CD4-positive, alpha-beta T cell (primary cell): ENCODE measurements at regions not wholly inside any gene's neighbourhood (a gene's known extent, or its start where the extent isn't known, plus 50 kb on each side); places are given as distances from the start of the nearest gene placed in this dataset.

Source experiments
- ATAC-seq: fragments of 200-7000 bp; cut with Tn5 transposase; one replicate; pipeline ENCODE4 v1.10.0; 2022; ENCODE audit warnings: mild to moderate bottlenecking; ENCODE audit not compliant: poor library complexity
- CTCF ChIA-PET: fragments of 350-600 bp; sonication (Branson Sonifier 250); formaldehyde crosslinking; loops from one replicate; lab custom pipeline; 2021; ENCODE audit warnings: antibody characterized with exemption, inconsistent platforms; lab: Charles Lee
- POLR2A ChIA-PET: fragments of 350-600 bp; sonication (Branson Sonifier 250); formaldehyde crosslinking; loops from one replicate; lab custom pipeline; 2021; ENCODE audit warnings: antibody characterized with exemption, inconsistent platforms; lab: Charles Lee
- DNase-seq, 14 experiments: peaks; one replicate each; pipeline ENCODE4 v3.0.0-alpha.2; 2013 to 2020; ENCODE audit warnings: mixed read lengths in 2 of 14
- H3K27ac ChIP-seq, 2 donors: one replicate each; pipeline versions ENCODE4 v1.5.1 to v1.7.0; 2013; ENCODE audit warnings: low read length in 2 of 2, low read depth in 1 of 2, mild to moderate bottlenecking in 1 of 2
- H3K27me3 ChIP-seq, 2 experiments: 1 replicate in 1 of 2; 2 replicates in 1 of 2; pipeline versions ENCODE4 v1.6.1 to v1.7.0; 2013; ENCODE audit warnings: low read length in 2 of 2, control low read depth in 1 of 2, mild to moderate bottlenecking in 1 of 2, moderate library complexity in 1 of 2; ENCODE audit not compliant: insufficient read depth in 2 of 2, control insufficient read depth in 1 of 2
- H3K36me3 ChIP-seq: one replicate; pipeline ENCODE4 v1.6.1; 2013; ENCODE audit warnings: low read length, control low read depth; ENCODE audit not compliant: insufficient read depth
- H3K4me1 ChIP-seq: one replicate; pipeline ENCODE4 v1.6.1; 2013; ENCODE audit warnings: low read length, control low read depth; ENCODE audit not compliant: insufficient read depth
- H3K4me3 ChIP-seq: one replicate; pipeline ENCODE4 v1.5.1; 2013; ENCODE audit warnings: mild to moderate bottlenecking, low read length, moderate library complexity
- H3K9me3 ChIP-seq, 2 experiments: 1 replicate in 1 of 2; 2 replicates in 1 of 2; pipeline versions ENCODE4 v1.6.1 to v1.7.0; 2013; ENCODE audit warnings: low read length in 2 of 2, mild to moderate bottlenecking in 2 of 2, control low read depth in 1 of 2, moderate library complexity in 1 of 2; ENCODE audit not compliant: control insufficient read depth in 1 of 2, insufficient read depth in 1 of 2
- H3K27ac Mint-ChIP-seq: one replicate; pipeline ENCODE4 v1.8.0; 2020; ENCODE audit warnings: mixed read lengths
- H3K27me3 Mint-ChIP-seq: one replicate; pipeline ENCODE4 v1.8.0; 2021; ENCODE audit warnings: mixed read lengths
- H3K36me3 Mint-ChIP-seq: one replicate; pipeline ENCODE4 v1.8.0; 2021; ENCODE audit warnings: low read depth, mixed read lengths
- H3K4me1 Mint-ChIP-seq: one replicate; pipeline ENCODE4 v1.8.0; 2021; ENCODE audit warnings: low read depth, mixed read lengths
- H3K4me3 Mint-ChIP-seq: one replicate; pipeline ENCODE4 v1.8.0; 2020; ENCODE audit warnings: mild to moderate bottlenecking, mixed read lengths
- H3K9me3 Mint-ChIP-seq: one replicate; pipeline ENCODE4 v1.8.0; 2020; ENCODE audit warnings: mixed read lengths
- intact Hi-C, 2 experiments: fragments of 100-400 bp; cut with DNase I in 1 of 2; cut with micrococcal nuclease in 1 of 2; formaldehyde crosslinking; loops; one replicate each; pipeline versions ENCODE4 v1.15.1 to v1.9.0; 2023 to 2025; cut with DNase I, micrococcal nuclease
- TF ChIP-seq, protein P1 (sequence below): fragments of 200-600 bp; IDR thresholded peaks from one replicate; pipeline ENCODE4 v1.8.0; 2022; ENCODE audit warnings: antibody characterized with exemption, mild to moderate bottlenecking

DNA sequence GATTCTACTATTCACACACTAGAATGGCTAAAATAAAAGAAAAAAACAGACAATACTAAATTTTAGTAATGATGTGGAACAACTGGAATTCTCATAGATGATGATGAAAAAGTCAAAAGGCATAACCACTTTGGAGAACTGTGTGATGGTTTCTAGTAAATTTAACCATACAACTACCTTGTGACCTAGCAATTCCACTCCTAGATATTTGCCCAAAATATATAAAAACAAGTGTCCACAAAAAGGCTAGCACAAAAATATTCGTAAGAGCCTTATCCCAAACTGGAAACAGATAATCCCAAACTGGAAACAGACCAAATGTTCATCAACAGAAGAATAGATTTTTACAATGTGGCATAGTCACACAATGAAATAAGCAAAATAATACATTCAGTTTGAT, 67.9 kb upstream of the PGBD5 start:
- DNase-seq: no peak
- peaks cover 6 to 12% of the 10 kb centered on the region in 2 experiments for H3K27me3 ChIP-seq
- POLR2A ChIA-PET: no interaction called here
- H3K4me1 ChIP-seq: no peaks in the 10 kb centered on the region
- H3K9me3 Mint-ChIP-seq: no peaks in the 10 kb centered on the region
- H3K4me1 Mint-ChIP-seq: no peaks in the 10 kb centered on the region
- no peak overlapping the region for H3K4me3 ChIP-seq
- H3K36me3 ChIP-seq: no peaks in the 10 kb centered on the region
- CTCF ChIA-PET: no interaction called here
- intact Hi-C loops: no loop called here
- no peaks in the 10 kb centered on the region for H3K9me3 ChIP-seq
- H3K27ac ChIP-seq: no peak overlapping the region
- H3K4me3 Mint-ChIP-seq: no peak overlapping the region
- no peak overlapping the region for H3K27ac Mint-ChIP-seq
- H3K36me3 Mint-ChIP-seq: no peaks in the 10 kb centered on the region
- ATAC-seq: no peak
- H3K27me3 Mint-ChIP-seq: peaks cover 51% of the 10 kb centered on the region
- TF ChIP-seq, protein P1, sequence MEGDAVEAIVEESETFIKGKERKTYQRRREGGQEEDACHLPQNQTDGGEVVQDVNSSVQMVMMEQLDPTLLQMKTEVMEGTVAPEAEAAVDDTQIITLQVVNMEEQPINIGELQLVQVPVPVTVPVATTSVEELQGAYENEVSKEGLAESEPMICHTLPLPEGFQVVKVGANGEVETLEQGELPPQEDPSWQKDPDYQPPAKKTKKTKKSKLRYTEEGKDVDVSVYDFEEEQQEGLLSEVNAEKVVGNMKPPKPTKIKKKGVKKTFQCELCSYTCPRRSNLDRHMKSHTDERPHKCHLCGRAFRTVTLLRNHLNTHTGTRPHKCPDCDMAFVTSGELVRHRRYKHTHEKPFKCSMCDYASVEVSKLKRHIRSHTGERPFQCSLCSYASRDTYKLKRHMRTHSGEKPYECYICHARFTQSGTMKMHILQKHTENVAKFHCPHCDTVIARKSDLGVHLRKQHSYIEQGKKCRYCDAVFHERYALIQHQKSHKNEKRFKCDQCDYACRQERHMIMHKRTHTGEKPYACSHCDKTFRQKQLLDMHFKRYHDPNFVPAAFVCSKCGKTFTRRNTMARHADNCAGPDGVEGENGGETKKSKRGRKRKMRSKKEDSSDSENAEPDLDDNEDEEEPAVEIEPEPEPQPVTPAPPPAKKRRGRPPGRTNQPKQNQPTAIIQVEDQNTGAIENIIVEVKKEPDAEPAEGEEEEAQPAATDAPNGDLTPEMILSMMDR: no peak

DNA sequence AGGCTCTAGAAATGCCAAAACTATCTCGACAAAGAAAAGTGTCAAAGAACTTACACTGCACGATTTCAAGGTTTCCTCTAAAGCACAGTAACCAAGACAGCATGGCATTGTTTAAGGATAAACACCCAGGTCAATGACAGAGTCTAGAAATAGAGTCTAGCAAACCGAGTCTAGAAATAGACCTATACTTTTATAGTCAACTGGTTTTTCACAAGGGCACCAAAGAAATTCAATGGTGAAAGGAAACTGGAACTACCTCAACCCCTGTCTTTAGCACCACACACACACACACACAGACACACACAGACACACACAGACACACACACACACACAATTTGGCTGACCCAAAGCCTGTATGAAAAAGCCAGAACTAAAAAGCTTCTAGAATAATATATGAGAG, 67.1 kb upstream of the PGBD5 start:
- CTCF ChIA-PET: no interaction called here
- Mint-ChIP-seq H3K4me1 (no peaks in the 10 kb centered on the region), H3K27me3 (peaks cover 44% of the 10 kb centered on the region), H3K36me3 (no peaks in the 10 kb centered on the region), H3K27ac (no peak overlapping the region), H3K4me3 (no peak overlapping the region), H3K9me3 (no peaks in the 10 kb centered on the region)
- Histone ChIP-seq H3K4me3 (no peak overlapping the region), H3K27me3 (peaks cover 6 to 12% of the 10 kb centered on the region in 2 experiments), H3K4me1 (no peaks in the 10 kb centered on the region), H3K9me3 (no peaks in the 10 kb centered on the region), H3K36me3 (no peaks in the 10 kb centered on the region), H3K27ac (no peak overlapping the region)
- intact Hi-C loops: no loop called here
- ATAC-seq (no peak), DNase-seq (no peak)
- POLR2A ChIA-PET: no interaction called here
- TF ChIP-seq, protein P1: no peak

DNA sequence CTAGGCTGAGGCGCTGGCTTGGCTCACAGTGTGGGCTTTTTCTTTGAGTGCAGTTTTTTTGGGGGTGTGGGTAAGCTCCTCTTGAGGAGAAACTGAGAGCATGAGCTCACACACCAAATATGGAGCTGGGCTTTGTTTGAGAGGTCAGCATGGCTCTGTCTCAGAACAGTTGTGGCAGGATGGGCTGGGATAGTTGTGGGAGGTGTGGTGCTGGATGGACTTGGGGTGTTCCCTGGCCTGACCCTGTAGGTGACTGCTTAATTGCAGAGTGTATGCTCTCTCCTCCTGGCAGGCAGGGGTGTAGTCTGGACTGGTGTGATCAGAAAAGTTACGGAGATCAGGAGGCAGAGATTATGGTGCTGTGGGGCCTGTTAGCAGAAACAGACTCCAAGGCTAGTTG, 64.3 kb upstream of the PGBD5 start:
- CTCF ChIA-PET: no interaction called here
- POLR2A ChIA-PET: no interaction called here

More for the DNA sequence above, 64.3 kb upstream of the PGBD5 start:
- TF ChIP-seq, protein P1: no peak
- H3K4me3 ChIP-seq: no peak overlapping the region
- Mint-ChIP-seq H3K27ac (no peak overlapping the region), H3K9me3 (no peaks in the 10 kb centered on the region), H3K4me3 (no peak overlapping the region), H3K36me3 (no peaks in the 10 kb centered on the region), H3K27me3 (peaks cover 32% of the 10 kb centered on the region), H3K4me1 (no peaks in the 10 kb centered on the region)
- intact Hi-C loops: no loop called here
- ATAC-seq: no peak
- H3K27ac ChIP-seq: no peak overlapping the region
- no peaks in the 10 kb centered on the region for H3K9me3 ChIP-seq
- H3K36me3 ChIP-seq: no peaks in the 10 kb centered on the region
- H3K27me3 ChIP-seq: peaks cover 0 to 6% of the 10 kb centered on the region in 2 experiments
- no peak for DNase-seq
- no peaks in the 10 kb centered on the region for H3K4me1 ChIP-seq
